ENCODE measurements at regions not wholly inside any gene's neighbourhood (a gene's known extent, or its start where the extent isn't known, plus 50 kb on each side); places are given as distances from the start of the nearest gene placed in this dataset.

DNA sequence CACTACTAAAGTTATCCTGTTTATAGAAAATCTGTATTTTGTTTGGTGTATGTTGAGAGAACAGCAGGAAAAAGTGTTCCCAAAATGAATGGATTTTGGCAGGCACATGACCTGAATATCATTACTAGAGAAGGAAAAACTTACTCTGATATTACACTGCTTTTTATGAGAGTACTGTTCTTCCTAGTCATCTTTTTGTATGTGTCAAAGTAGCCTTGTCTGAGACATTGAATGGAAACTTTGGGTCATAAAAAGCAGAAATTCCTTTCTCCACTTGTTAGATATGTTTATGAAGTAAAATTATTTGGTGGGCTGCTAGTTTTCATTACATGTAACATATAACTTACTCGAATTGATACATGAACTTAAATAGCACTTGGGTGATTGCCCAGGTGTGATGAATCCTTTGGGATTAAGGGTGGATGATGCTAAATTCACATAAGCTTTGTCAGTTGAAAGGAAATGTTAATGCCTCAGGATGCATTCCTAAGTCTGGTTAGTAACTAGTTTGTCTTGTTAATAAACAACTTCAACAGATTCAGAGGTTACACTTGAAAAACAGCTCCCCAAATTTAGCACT, 206.7 kb downstream of the CENPW start:
- no peak for DNase-seq
- intact Hi-C loops (cut with DNase I): no loop called here

DNA sequence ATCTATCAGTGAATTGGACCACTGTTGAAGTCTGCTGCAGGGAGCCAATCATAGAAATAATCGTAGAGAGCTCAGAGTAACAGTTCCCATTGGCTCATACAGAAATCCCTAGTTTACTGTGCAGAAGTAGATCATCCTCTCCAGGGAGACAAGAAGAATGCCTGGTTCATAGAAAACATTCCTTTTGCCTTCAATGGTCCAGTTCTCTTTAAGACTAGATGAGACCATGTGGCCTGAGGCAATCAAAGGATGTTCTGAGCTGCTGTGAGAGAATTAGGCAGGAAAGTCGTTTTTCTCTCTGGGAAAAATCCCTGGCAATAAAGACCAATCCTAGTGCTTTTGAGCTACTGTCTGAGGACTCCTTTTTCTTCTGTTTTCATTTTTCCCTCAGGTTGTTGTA, 208.4 kb downstream of the CENPW start:
- DNase-seq (no peak), ATAC-seq (no peak)
- Histone ChIP-seq H3K27ac (ENCODE audit: low read length) (no peak overlapping the region), H3K9me3 (ENCODE audit: control insufficient read depth, low read length) (no peaks in the 10 kb centered on the region), H3K4me1 (ENCODE audit: control insufficient read depth, insufficient read depth, low read length) (no peaks in the 10 kb centered on the region), H3K4me3 (ENCODE audit: low read length) (no peak overlapping the region), H3K27me3 (ENCODE audit: control insufficient read depth, insufficient read depth) (no peaks in the 10 kb centered on the region)
- 60% methylated on average over 2 of the region's 2 CpGs for WGBS
- intact Hi-C loops (cut with DNase I): no loop called here

More for the DNA sequence above, 206.7 kb downstream of the CENPW start:
- 48% methylated on average over 1 of the region's 1 CpG for WGBS
- Histone ChIP-seq H3K27ac (ENCODE audit: low read length) (no peak overlapping the region), H3K27me3 (ENCODE audit: control insufficient read depth, insufficient read depth) (no peaks in the 10 kb centered on the region), H3K4me3 (ENCODE audit: low read length) (no peak overlapping the region), H3K9me3 (ENCODE audit: control insufficient read depth, low read length) (no peaks in the 10 kb centered on the region), H3K4me1 (ENCODE audit: control insufficient read depth, insufficient read depth, low read length) (no peaks in the 10 kb centered on the region)
- ATAC-seq: no peak

DNA sequence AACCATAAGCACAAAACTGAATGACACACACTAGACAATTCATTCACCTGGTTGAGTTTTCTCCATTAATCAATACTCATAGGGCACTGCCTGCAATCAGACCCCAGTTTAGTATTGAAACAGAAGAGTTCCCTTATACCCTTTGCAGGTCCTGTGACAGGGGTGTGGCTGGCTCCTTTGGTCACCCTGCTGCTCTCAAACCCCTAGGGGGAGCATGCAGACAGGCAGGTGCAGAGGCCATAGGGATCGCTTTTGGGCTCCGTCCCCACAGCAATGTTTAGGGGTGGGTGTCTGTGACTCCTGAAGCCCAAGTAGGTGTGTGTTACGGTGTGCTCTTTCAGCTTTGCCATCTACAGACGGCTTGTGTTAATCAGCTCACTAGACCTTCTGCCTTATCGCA, 210.4 kb downstream of the CENPW start:
- intact Hi-C loops (cut with DNase I): no loop called here
- no peaks in the 10 kb centered on the region for H3K9me3 ChIP-seq (ENCODE audit: control insufficient read depth, low read length)
- no peak for ATAC-seq
- no peaks in the 10 kb centered on the region for H3K27me3 ChIP-seq (ENCODE audit: control insufficient read depth, insufficient read depth)
- no peak for DNase-seq
- H3K4me3 ChIP-seq (ENCODE audit: low read length): no peak overlapping the region
- WGBS: 88% methylated on average over 5 of the region's 5 CpGs
- no peaks in the 10 kb centered on the region for H3K4me1 ChIP-seq (ENCODE audit: control insufficient read depth, insufficient read depth, low read length)
- H3K27ac ChIP-seq (ENCODE audit: low read length): no peak overlapping the region

DNA sequence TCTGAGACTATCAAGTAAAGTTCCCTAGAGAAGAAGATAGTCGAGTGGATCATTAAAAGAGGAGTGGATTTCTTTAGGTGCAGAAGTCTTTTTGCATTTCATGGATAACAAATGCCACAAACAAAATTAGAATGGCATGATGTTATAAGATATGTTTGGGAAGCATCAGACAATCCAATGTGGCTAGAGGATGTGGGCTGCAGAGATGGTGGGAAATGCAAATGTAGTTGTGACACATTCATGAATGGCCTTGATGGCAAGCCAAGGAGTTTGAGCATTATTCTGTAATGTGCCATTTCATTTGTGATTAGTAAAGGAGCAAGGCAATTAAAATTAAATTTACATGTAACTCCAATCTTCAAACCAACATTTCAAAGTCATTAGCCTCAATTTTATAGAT, 211.9 kb downstream of the CENPW start:
- DNase-seq (no peak), ATAC-seq (no peak)
- H3K27me3 ChIP-seq (ENCODE audit: control insufficient read depth, insufficient read depth): no peaks in the 10 kb centered on the region
- no peak overlapping the region for H3K27ac ChIP-seq (ENCODE audit: low read length)
- 76% methylated on average over 1 of the region's 1 CpG for WGBS
- H3K9me3 ChIP-seq (ENCODE audit: control insufficient read depth, low read length): no peaks in the 10 kb centered on the region
- intact Hi-C loops (cut with DNase I): no loop called here
- H3K4me3 ChIP-seq (ENCODE audit: low read length): no peak overlapping the region
- H3K4me1 ChIP-seq (ENCODE audit: control insufficient read depth, insufficient read depth, low read length): no peaks in the 10 kb centered on the region

DNA sequence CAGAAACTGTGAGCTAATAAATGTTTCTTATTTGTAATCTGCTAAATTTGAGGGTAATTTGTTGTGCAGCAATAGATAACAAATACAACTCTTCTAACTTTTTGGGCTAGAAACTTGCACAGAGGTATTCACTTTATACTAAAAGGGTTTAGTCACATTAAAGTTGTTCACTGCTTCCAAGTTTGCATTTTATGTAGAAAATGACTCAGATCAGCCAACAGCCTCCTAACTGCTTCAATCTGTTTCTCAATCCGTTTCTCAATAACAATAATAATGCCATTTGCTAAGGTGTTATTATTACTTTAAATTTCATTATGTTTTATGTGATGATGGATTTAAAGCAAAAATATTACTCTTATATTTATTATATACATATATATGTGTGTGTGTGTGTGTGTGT, 213.9 kb downstream of the CENPW start:
- H3K4me1 ChIP-seq (ENCODE audit: control insufficient read depth, insufficient read depth, low read length): no peaks in the 10 kb centered on the region
- H3K9me3 ChIP-seq (ENCODE audit: control insufficient read depth, low read length): no peaks in the 10 kb centered on the region
- intact Hi-C loops (cut with DNase I): no loop called here
- 85% methylated on average over 1 of the region's 1 CpG for WGBS
- ATAC-seq (no peak), DNase-seq (no peak)
- H3K4me3 ChIP-seq (ENCODE audit: low read length): no peak overlapping the region
- no peaks in the 10 kb centered on the region for H3K27me3 ChIP-seq (ENCODE audit: control insufficient read depth, insufficient read depth)
- no peak overlapping the region for H3K27ac ChIP-seq (ENCODE audit: low read length)

DNA sequence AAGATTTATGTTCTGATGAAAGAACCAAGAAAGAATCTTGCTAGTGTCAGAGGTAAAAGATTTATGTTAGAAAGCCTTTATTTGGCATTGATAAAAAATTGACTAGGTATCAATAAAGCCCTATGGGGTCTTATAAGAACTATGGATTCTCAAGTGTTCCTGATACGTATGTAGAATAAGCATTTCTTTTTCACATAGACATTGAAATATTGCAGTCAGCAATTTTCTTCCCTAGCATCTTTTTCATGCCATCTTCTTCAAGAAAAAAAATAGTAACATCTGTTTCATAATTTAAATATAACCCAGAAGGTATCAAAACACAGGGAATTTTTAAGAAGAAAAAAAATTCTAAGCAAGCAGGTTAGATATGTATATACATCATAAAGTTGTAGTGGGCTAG, 230.6 kb downstream of the CENPW start:
- no peaks in the 10 kb centered on the region for H3K27me3 ChIP-seq (ENCODE audit: control insufficient read depth, insufficient read depth)
- no peak for ATAC-seq
- WGBS: 91% methylated on average over 1 of the region's 1 CpG
- H3K27ac ChIP-seq (ENCODE audit: low read length): no peak overlapping the region
- no peak overlapping the region for H3K4me3 ChIP-seq (ENCODE audit: low read length)
- DNase-seq: no peak
- no peaks in the 10 kb centered on the region for H3K9me3 ChIP-seq (ENCODE audit: control insufficient read depth, low read length)
- intact Hi-C loops (cut with DNase I): no loop called here
- no peaks in the 10 kb centered on the region for H3K4me1 ChIP-seq (ENCODE audit: control insufficient read depth, insufficient read depth, low read length)

DNA sequence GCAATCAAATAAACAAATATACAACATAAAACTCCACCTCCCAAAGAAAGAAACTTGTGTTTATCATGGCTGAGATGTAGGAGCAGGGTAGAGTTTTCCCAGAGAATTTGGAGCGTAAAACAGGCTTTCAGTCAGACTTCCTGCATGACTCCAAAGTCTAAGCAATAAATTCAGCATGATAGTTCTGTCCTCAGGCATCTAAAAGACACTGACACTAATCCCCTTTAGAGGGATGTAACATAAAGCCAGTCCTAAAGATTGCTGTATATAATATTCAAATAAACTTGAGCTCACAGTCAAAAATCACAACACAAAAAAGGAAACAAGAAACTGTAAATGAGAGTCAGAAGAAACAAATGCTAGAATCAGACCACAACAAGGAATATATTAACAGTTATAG, 234.4 kb downstream of the CENPW start:
- Histone ChIP-seq H3K27me3 (ENCODE audit: control insufficient read depth, insufficient read depth) (no peaks in the 10 kb centered on the region), H3K27ac (ENCODE audit: low read length) (no peak overlapping the region), H3K4me3 (ENCODE audit: low read length) (no peak overlapping the region), H3K9me3 (ENCODE audit: control insufficient read depth, low read length) (no peaks in the 10 kb centered on the region), H3K4me1 (ENCODE audit: control insufficient read depth, insufficient read depth, low read length) (no peaks in the 10 kb centered on the region)
- DNase-seq: no peak
- no peak for ATAC-seq
- intact Hi-C loops (cut with DNase I): no loop called here
- WGBS: 45% methylated on average over 1 of the region's 1 CpG

DNA sequence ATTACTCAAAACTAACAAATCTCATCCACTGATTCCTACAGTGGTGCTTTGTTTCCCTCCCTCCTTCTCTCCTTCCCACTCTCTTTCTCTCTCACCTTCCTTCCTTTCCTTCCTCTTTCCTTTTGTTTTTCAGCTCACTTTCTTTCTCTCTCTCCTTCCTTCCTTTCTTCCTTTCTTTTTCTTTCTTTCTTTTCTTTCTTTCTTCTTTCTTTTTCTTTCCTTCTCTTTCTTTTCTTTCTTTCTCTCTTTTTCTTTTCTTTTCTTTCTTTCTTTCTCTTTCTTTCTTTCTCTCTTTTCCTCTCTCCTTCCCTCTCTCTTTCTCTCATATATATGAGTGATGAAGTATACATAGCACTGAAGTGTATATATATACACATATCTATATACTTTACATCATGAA, 241.4 kb downstream of the CENPW start:
- Histone ChIP-seq H3K4me3 (ENCODE audit: low read length) (no peak overlapping the region), H3K27ac (ENCODE audit: low read length) (no peak overlapping the region)
- intact Hi-C loops (cut with DNase I): no loop called here

DNA sequence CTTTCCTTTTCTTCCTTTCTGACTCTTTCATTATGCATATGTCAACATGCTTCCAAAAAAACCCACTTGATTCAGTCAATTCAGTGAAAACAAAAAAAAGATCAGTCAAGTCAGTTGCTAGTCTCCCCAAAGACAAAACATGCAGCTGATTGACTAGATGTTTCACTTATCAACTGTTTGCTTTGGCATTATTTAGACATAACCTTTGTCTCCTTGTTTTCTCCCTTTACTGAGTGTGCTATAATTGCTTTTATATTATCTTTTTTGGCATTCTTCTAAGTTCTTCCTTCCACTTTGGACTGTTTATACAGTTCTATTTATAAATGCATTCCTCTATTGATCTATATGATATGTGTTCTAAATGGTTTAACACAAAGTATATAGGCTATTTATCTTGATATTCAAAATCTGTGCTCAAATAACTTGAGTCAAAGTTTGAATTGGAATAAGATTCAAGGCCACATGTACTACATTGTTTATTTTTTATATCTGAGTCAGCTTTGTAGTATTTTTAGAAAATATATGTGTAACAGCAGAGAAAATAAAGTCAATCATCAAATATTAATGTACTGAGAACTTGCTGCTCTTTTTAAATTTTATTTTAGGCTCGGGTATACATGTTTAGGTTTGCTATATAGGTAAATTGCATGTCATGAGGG, 260.5 kb downstream of the CENPW start:
- WGBS: 65% methylated on average over 1 of the region's 1 CpG
- intact Hi-C loops (cut with DNase I): no loop called here
- Histone ChIP-seq H3K27me3 (ENCODE audit: control insufficient read depth, insufficient read depth) (no peaks in the 10 kb centered on the region), H3K9me3 (ENCODE audit: control insufficient read depth, low read length) (no peaks in the 10 kb centered on the region), H3K4me3 (ENCODE audit: low read length) (no peak overlapping the region), H3K27ac (ENCODE audit: low read length) (no peak overlapping the region), H3K4me1 (ENCODE audit: control insufficient read depth, insufficient read depth, low read length) (no peaks in the 10 kb centered on the region)
- ATAC-seq (no peak), DNase-seq (no peak)

More for the DNA sequence above, 241.4 kb downstream of the CENPW start:
- Histone ChIP-seq H3K27me3 (ENCODE audit: control insufficient read depth, insufficient read depth) (no peaks in the 10 kb centered on the region), H3K4me1 (ENCODE audit: control insufficient read depth, insufficient read depth, low read length) (no peaks in the 10 kb centered on the region), H3K9me3 (ENCODE audit: control insufficient read depth, low read length) (no peaks in the 10 kb centered on the region)
- DNase-seq (no peak), ATAC-seq (no peak)

DNA sequence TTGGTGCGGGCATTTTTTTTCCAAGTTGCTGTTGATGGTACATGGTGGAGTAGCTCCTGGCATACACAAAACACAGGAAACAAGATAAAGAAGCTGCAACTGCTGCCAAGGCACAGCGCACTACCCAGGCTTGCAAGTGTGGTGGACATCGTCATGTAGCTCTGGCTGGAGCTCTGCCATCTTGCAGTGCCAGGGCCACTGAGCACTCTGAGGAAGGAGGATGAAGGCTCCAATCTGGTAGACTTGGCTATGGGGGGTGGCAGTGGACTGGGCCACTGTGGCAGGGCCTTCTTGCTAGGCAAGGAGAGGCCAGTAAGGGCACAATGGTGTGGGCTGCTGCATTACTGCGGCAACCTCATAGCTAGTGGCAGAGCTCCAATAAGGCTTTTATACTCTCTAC, 263.5 kb downstream of the CENPW start:
- no peaks in the 10 kb centered on the region for H3K4me1 ChIP-seq (ENCODE audit: control insufficient read depth, insufficient read depth, low read length)
- H3K9me3 ChIP-seq (ENCODE audit: control insufficient read depth, low read length): no peaks in the 10 kb centered on the region
- no peak for ATAC-seq
- 85% methylated on average over 4 of the region's 4 CpGs for WGBS
- no peak overlapping the region for H3K27ac ChIP-seq (ENCODE audit: low read length)
- H3K4me3 ChIP-seq (ENCODE audit: low read length): no peak overlapping the region
- DNase-seq: peak in 1 of 3 donors; percentile 5
- no peaks in the 10 kb centered on the region for H3K27me3 ChIP-seq (ENCODE audit: control insufficient read depth, insufficient read depth)
- intact Hi-C loops (cut with DNase I): no loop called here

DNA sequence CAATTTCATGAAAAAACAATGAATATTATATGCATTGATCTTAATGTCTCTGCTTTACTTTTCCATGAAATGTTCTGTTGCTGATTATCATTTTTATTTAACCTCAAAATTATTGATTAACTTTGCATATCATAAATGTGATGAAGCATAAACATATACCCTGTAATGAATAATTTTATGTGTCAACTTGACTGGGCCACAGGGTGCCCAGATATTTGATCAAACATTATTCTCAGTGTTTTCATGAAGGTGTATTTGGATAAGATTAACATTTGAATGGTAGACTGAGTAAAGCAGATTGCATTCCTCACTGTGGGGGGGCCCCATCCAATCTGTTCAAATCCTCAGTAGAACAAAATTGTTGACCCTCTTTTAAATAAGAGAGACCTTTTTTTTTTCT, 265.2 kb downstream of the CENPW start:
- ATAC-seq: no peak
- intact Hi-C loops (cut with DNase I): no loop called here
- no peaks in the 10 kb centered on the region for H3K4me1 ChIP-seq (ENCODE audit: control insufficient read depth, insufficient read depth, low read length)

DNA sequence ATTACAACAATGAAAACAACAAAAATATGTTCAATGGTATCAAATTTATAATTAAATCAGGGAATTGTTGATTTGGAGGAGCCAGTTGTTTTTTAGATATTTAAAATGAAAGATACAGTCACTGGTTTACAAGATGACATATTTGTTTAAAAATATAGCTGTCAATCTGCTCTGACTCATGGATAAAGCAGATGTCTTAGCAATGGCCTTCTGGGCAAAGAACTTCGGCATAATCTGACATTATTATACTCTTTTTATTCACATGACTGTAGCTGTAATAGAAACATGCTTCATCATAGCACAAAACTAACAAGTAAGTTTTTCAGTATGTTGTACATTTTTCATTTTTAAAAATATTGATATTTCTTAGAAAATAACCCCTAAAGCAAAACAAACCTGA, 267.4 kb downstream of the CENPW start:
- no peak for DNase-seq
- intact Hi-C loops (cut with DNase I): no loop called here
- 75% methylated on average over 1 of the region's 1 CpG for WGBS
- H3K4me1 ChIP-seq (ENCODE audit: control insufficient read depth, insufficient read depth, low read length): no peaks in the 10 kb centered on the region
- H3K4me3 ChIP-seq (ENCODE audit: low read length): no peak overlapping the region
- H3K27me3 ChIP-seq (ENCODE audit: control insufficient read depth, insufficient read depth): no peaks in the 10 kb centered on the region
- H3K9me3 ChIP-seq (ENCODE audit: control insufficient read depth, low read length): no peaks in the 10 kb centered on the region
- no peak for ATAC-seq
- H3K27ac ChIP-seq (ENCODE audit: low read length): no peak overlapping the region

More for the DNA sequence above, 265.2 kb downstream of the CENPW start:
- DNase-seq: no peak
- Histone ChIP-seq H3K27ac (ENCODE audit: low read length) (no peak overlapping the region), H3K27me3 (ENCODE audit: control insufficient read depth, insufficient read depth) (no peaks in the 10 kb centered on the region), H3K9me3 (ENCODE audit: control insufficient read depth, low read length) (no peaks in the 10 kb centered on the region), H3K4me3 (ENCODE audit: low read length) (no peak overlapping the region)

All from right cardiac atrium (tissue), 5 donors.